ENCODE measurements at regions not wholly inside any gene's neighbourhood (a gene's known extent, or its start where the extent isn't known, plus 50 kb on each side); places are given as distances from the start of the nearest gene placed in this dataset.

- TF ChIP-seq, protein P1, sequence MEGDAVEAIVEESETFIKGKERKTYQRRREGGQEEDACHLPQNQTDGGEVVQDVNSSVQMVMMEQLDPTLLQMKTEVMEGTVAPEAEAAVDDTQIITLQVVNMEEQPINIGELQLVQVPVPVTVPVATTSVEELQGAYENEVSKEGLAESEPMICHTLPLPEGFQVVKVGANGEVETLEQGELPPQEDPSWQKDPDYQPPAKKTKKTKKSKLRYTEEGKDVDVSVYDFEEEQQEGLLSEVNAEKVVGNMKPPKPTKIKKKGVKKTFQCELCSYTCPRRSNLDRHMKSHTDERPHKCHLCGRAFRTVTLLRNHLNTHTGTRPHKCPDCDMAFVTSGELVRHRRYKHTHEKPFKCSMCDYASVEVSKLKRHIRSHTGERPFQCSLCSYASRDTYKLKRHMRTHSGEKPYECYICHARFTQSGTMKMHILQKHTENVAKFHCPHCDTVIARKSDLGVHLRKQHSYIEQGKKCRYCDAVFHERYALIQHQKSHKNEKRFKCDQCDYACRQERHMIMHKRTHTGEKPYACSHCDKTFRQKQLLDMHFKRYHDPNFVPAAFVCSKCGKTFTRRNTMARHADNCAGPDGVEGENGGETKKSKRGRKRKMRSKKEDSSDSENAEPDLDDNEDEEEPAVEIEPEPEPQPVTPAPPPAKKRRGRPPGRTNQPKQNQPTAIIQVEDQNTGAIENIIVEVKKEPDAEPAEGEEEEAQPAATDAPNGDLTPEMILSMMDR (conservative IDR thresholded peaks at IDR 0.05; ENCODE audit: low read depth, low read length), result no peak
- DNase-seq (ENCODE audit: low read depth), result no peak
- H3K4me3 ChIP-seq (ENCODE audit: low read length), result no peak overlapping the region
Observed at GRCh38 chr6:87939776-87940175, 107.9 kb upstream of the SPACA1 start.

- no peak for DNase-seq (ENCODE audit: low read depth)
- TF ChIP-seq, protein P1 (conservative IDR thresholded peaks at IDR 0.05; ENCODE audit: low read depth, low read length), result no peak
Observed at GRCh38 chr6:87938287-87938686, 109.4 kb upstream of the SPACA1 start.

GRCh38 chr6:87936065-87936464 is 111.6 kb upstream of the SPACA1 start:
- H3K4me3 ChIP-seq (ENCODE audit: low read length), result no peak overlapping the region
- no peak for DNase-seq (ENCODE audit: low read depth)
- TF ChIP-seq, protein P1 (conservative IDR thresholded peaks at IDR 0.05; ENCODE audit: low read depth, low read length), result no peak

More at GRCh38 chr6:87938287-87938686, 109.4 kb upstream of the SPACA1 start:
- no peak overlapping the region for H3K4me3 ChIP-seq (ENCODE audit: low read length)

GRCh38 chr6:87935196-87935595 is 112.4 kb upstream of the SPACA1 start:
- no peak overlapping the region for H3K4me3 ChIP-seq (ENCODE audit: low read length)
- DNase-seq (ENCODE audit: low read depth), result no peak
- TF ChIP-seq, protein P1 (conservative IDR thresholded peaks at IDR 0.05; ENCODE audit: low read depth, low read length), result no peak

DNA sequence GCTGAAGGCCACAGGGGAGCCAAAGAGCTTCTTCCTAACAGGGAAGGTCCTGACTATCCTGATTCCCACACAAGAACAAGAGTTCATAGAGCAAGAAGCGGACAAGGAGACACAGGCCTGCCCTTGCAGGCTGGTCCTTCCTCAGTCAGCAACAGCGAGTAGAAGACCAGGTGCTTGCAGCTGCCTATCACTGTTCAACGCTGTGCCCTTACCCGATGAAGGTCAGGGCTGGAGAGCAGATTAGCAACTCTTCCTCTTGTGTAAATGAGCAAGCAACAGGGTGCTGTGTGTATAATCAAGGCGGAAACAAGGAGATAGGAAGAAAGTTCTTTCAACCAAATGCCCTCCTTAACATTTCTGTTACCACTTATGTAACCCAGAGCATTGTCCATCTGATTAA is 115.3 kb upstream of the SPACA1 start:
- no peak overlapping the region for H3K4me3 ChIP-seq (ENCODE audit: low read length)
- TF ChIP-seq, protein P1 (conservative IDR thresholded peaks at IDR 0.05; ENCODE audit: low read depth, low read length), result no peak
- no peak for DNase-seq (ENCODE audit: low read depth)

GRCh38 chr6:87929843-87930288 is 117.8 kb upstream of the SPACA1 start:
- H3K4me3 ChIP-seq (ENCODE audit: low read length), result no peak overlapping the region
- TF ChIP-seq, protein P1 (conservative IDR thresholded peaks at IDR 0.05; ENCODE audit: low read depth, low read length), result peak; percentile 95
- peak; percentile 47 for DNase-seq (ENCODE audit: low read depth)

DNA sequence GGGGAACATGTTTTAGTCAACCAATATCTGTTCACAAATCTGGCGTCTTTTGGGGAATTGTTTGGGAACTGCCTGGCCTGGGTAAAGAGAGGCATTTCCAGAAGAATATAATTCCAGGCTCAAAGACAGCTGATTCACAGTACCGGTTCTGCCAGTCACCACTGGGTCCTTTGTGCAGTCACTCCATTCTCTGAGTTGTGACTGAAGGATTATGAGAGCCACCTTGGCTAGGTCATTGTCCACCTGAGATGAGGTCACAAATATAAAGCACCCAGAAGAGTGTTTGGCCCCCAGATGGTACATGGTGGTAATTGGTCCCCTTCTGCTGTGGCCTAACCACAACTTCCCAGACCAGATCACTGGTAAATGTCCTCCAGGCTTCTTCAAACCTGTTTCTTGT is 121.0 kb upstream of the SPACA1 start:
- DNase-seq (ENCODE audit: low read depth), result no peak
- TF ChIP-seq, protein P1 (conservative IDR thresholded peaks at IDR 0.05; ENCODE audit: low read depth, low read length), result no peak
- H3K4me3 ChIP-seq (ENCODE audit: low read length), result no peak overlapping the region
